ENCODE measurements at regions not wholly inside any gene's neighbourhood (a gene's known extent, or its start where the extent isn't known, plus 50 kb on each side); places are given as distances from the start of the nearest gene placed in this dataset.

DNA sequence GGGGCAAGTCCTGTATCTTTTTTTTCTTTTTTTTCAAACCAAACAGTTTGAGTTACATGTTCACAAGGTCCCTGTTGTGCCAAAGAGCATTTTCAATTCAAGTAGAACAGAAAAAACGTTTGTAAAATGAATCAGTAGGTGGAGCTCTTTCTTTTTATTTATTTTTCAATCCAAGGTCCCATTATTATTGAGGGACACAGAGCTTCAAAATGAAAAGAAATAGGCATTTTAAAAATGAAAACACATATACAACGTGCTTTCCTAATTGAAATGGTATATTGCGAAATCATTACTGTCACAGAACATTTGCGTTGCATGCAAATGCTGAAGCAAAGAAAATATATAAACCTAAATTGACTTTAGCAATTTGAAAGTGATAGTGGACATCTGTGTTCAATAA lies 711.0 kb downstream of the MECOM start:
- TF ChIP-seq, protein P1, sequence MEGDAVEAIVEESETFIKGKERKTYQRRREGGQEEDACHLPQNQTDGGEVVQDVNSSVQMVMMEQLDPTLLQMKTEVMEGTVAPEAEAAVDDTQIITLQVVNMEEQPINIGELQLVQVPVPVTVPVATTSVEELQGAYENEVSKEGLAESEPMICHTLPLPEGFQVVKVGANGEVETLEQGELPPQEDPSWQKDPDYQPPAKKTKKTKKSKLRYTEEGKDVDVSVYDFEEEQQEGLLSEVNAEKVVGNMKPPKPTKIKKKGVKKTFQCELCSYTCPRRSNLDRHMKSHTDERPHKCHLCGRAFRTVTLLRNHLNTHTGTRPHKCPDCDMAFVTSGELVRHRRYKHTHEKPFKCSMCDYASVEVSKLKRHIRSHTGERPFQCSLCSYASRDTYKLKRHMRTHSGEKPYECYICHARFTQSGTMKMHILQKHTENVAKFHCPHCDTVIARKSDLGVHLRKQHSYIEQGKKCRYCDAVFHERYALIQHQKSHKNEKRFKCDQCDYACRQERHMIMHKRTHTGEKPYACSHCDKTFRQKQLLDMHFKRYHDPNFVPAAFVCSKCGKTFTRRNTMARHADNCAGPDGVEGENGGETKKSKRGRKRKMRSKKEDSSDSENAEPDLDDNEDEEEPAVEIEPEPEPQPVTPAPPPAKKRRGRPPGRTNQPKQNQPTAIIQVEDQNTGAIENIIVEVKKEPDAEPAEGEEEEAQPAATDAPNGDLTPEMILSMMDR (IDR thresholded peaks at IDR 0.05) = no peak
- TF ChIP-seq POLR2A (IDR thresholded peaks at IDR 0.05) = no peak

Data from testis (tissue), 2 donors.